ENCODE measurements at regions not wholly inside any gene's neighbourhood (a gene's known extent, or its start where the extent isn't known, plus 50 kb on each side); places are given as distances from the start of the nearest gene placed in this dataset.

GRCh38 chr18:78645216-78645615 is 334.4 kb upstream of the SALL3 start:
- dilution Hi-C loops (cut with MboI; ENCODE audit: extremely low pct_ligation_motif_present, low sequenced_read_pairs), result no loop called here

GRCh38 chr18:78647018-78647417 is 332.6 kb upstream of the SALL3 start:
- H3K4me3 ChIP-seq (ENCODE audit: control insufficient read depth in 2 of 3, extremely low read depth in 1 of 3, insufficient read depth in 2 of 3, low read depth in 1 of 3, low read length in 3 of 3), result no peak overlapping the region
- H2AFZ ChIP-seq (ENCODE audit: control insufficient read depth, low read length), result no peak overlapping the region
- no peaks in the 10 kb centered on the region for H3K9me1 ChIP-seq (ENCODE audit: control insufficient read depth, extremely low read depth, insufficient read depth, low read length)
- DNase-seq (ENCODE audit: low read depth, low spot score) (no peak), FAIRE-seq (no peak)
- no peaks in the 10 kb centered on the region for H3K4me1 ChIP-seq (ENCODE audit: control insufficient read depth, extremely low read depth, insufficient read depth, low read length)
- peaks cover 20% of the 10 kb centered on the region for H3K9me3 ChIP-seq (ENCODE audit: control insufficient read depth, low read depth, low read length)
- no peak overlapping the region for H3K27ac ChIP-seq (ENCODE audit: control insufficient read depth, insufficient read depth, low read length)
- dilution Hi-C loops (cut with MboI; ENCODE audit: extremely low pct_ligation_motif_present, low sequenced_read_pairs), result no loop called here
- no peaks in the 10 kb centered on the region for H3K36me3 ChIP-seq (ENCODE audit: control insufficient read depth in 2 of 2, extremely low read depth in 1 of 2, insufficient read depth in 2 of 2, low read length in 2 of 2)
- TF ChIP-seq EZH2 (IDR thresholded peaks at IDR 0.05; ENCODE audit: low read length) (no peak), CTCF (optimal IDR thresholded peaks at IDR 0.05 in 1 of 3, IDR thresholded peaks at IDR 0.05 in 1 of 3, conservative IDR thresholded peaks at IDR 0.05 in 1 of 3; ENCODE audit: extremely low read depth in 1 of 3, insufficient read depth in 2 of 3, low read length in 3 of 3) (no peak)
- no peaks in the 10 kb centered on the region for H3K79me2 ChIP-seq (ENCODE audit: control insufficient read depth, insufficient read depth, low read length)
- no peaks in the 10 kb centered on the region for H4K20me1 ChIP-seq (ENCODE audit: control insufficient read depth, extremely low read depth, insufficient read depth, low read length)
- H3K27me3 ChIP-seq (ENCODE audit: control insufficient read depth, extremely low read depth, insufficient read depth, low read length), result no peaks in the 10 kb centered on the region
- no peak overlapping the region for H3K4me2 ChIP-seq (ENCODE audit: control insufficient read depth, extremely low read depth, insufficient read depth, low read depth, low read length)
- no peak overlapping the region for H3K9ac ChIP-seq (ENCODE audit: control insufficient read depth, extremely low read depth, insufficient read depth, low read length)

More at GRCh38 chr18:78645216-78645615, 334.4 kb upstream of the SALL3 start:
- Histone ChIP-seq H3K36me3 (ENCODE audit: control insufficient read depth in 2 of 2, extremely low read depth in 1 of 2, insufficient read depth in 2 of 2, low read length in 2 of 2) (no peaks in the 10 kb centered on the region), H3K4me1 (ENCODE audit: control insufficient read depth, extremely low read depth, insufficient read depth, low read length) (no peaks in the 10 kb centered on the region), H2AFZ (ENCODE audit: control insufficient read depth, low read length) (no peak overlapping the region), H3K27me3 (ENCODE audit: control insufficient read depth, extremely low read depth, insufficient read depth, low read length) (no peaks in the 10 kb centered on the region), H3K27ac (ENCODE audit: control insufficient read depth, insufficient read depth, low read length) (no peak overlapping the region), H3K9me3 (ENCODE audit: control insufficient read depth, low read depth, low read length) (peaks cover 20% of the 10 kb centered on the region), H3K79me2 (ENCODE audit: control insufficient read depth, insufficient read depth, low read length) (no peaks in the 10 kb centered on the region), H3K9me1 (ENCODE audit: control insufficient read depth, extremely low read depth, insufficient read depth, low read length) (no peaks in the 10 kb centered on the region), H3K4me2 (ENCODE audit: control insufficient read depth, extremely low read depth, insufficient read depth, low read depth, low read length) (no peak overlapping the region), H3K9ac (ENCODE audit: control insufficient read depth, extremely low read depth, insufficient read depth, low read length) (no peak overlapping the region), H3K4me3 (ENCODE audit: control insufficient read depth in 2 of 3, extremely low read depth in 1 of 3, insufficient read depth in 2 of 3, low read depth in 1 of 3, low read length in 3 of 3) (no peak overlapping the region), H4K20me1 (ENCODE audit: control insufficient read depth, extremely low read depth, insufficient read depth, low read length) (no peaks in the 10 kb centered on the region)
- DNase-seq (ENCODE audit: low read depth, low spot score) (no peak), FAIRE-seq (no peak)
- TF ChIP-seq EZH2 (IDR thresholded peaks at IDR 0.05; ENCODE audit: low read length), result no peak
- TF ChIP-seq CTCF (optimal IDR thresholded peaks at IDR 0.05 in 1 of 3, IDR thresholded peaks at IDR 0.05 in 1 of 3, conservative IDR thresholded peaks at IDR 0.05 in 1 of 3; ENCODE audit: extremely low read depth in 1 of 3, insufficient read depth in 2 of 3, low read length in 3 of 3), result no peak

Data from keratinocyte (primary cell).